GM21717 (cell line): ENCODE measurements at regions not wholly inside any gene's neighbourhood (a gene's known extent, or its start where the extent isn't known, plus 50 kb on each side); places are given as distances from the start of the nearest gene placed in this dataset.
"Not testable (repeated sequence)": the region's sequence is repeated elsewhere in the genome, so short reads cannot be mapped to it uniquely, and the experiment has no call there.

Experiments used
- ATAC-seq: cut with Tn5 transposase; IDR thresholded peaks from one replicate; pipeline ENCODE4 v1.9.1; 2021; ENCODE audit warnings: mild to moderate bottlenecking, moderate library complexity; ENCODE audit not compliant: unreplicated experiment

- ATAC-seq = no peak
Observed at GRCh38 chr17:77332034-77332971, 191.5 kb downstream of the SEC14L1 start.

- ATAC-seq = no peak
Observed at GRCh38 chr17:77332981-77333685, 192.4 kb downstream of the SEC14L1 start.

GRCh38 chr17:77337150-77337549 lies 196.4 kb downstream of the SEC14L1 start:
- ATAC-seq = no peak

GRCh38 chr17:77341069-77341541 lies 200.3 kb downstream of the SEC14L1 start:
- ATAC-seq = no peak

GRCh38 chr17:77342656-77342990 lies 201.9 kb downstream of the SEC14L1 start:
- ATAC-seq = not testable (repeated sequence)

GRCh38 chr17:77343031-77343800 lies 202.4 kb downstream of the SEC14L1 start:
- ATAC-seq = no peak

- no peak for ATAC-seq
Observed at GRCh38 chr17:77344038-77344437, 203.3 kb downstream of the SEC14L1 start.

- ATAC-seq = no peak
Observed at GRCh38 chr17:77345260-77345910, 204.6 kb downstream of the SEC14L1 start.

GRCh38 chr17:77346765-77347164 lies 206.0 kb downstream of the SEC14L1 start:
- ATAC-seq = no peak

- ATAC-seq = no peak
Observed at GRCh38 chr17:77347544-77347943, 206.8 kb downstream of the SEC14L1 start.

GRCh38 chr17:77349976-77350830 lies 209.4 kb downstream of the SEC14L1 start:
- ATAC-seq = no peak

GRCh38 chr17:77352441-77352840 lies 211.7 kb downstream of the SEC14L1 start:
- ATAC-seq = no peak

- no peak for ATAC-seq
Observed at GRCh38 chr17:77352996-77353395, 212.2 kb downstream of the SEC14L1 start.

GRCh38 chr17:77353684-77354419 lies 213.1 kb downstream of the SEC14L1 start:
- ATAC-seq = no peak

GRCh38 chr17:77354420-77354669 lies 213.6 kb downstream of the SEC14L1 start:
- no peak for ATAC-seq

- ATAC-seq = no peak
Observed at GRCh38 chr17:77354670-77355455, 214.1 kb downstream of the SEC14L1 start.

GRCh38 chr17:77356109-77356689 lies 215.4 kb downstream of the SEC14L1 start:
- ATAC-seq = no peak

- no peak for ATAC-seq
Observed at GRCh38 chr17:77356690-77357201, 216.0 kb downstream of the SEC14L1 start.
